Glutamatergic neuron (in vitro differentiated cells): ENCODE measurements at regions not wholly inside any gene's neighbourhood (a gene's known extent, or its start where the extent isn't known, plus 50 kb on each side); places are given as distances from the start of the nearest gene placed in this dataset.

ENCODE experiments used
- DNase-seq: peaks from one replicate; pipeline ENCODE4 v3.0.0; 2022
- H3K27ac Mint-ChIP-seq: one replicate; pipeline ENCODE4 v1.8.0; 2020; ENCODE audit warnings: mild to moderate bottlenecking, mixed read lengths, inconsistent platforms; ENCODE audit not compliant: unreplicated experiment
- H3K27me3 Mint-ChIP-seq: one replicate; pipeline ENCODE4 v1.8.0; 2020; ENCODE audit warnings: mild to moderate bottlenecking, moderate library complexity, mixed read lengths, inconsistent platforms; ENCODE audit not compliant: unreplicated experiment
- H3K36me3 Mint-ChIP-seq: one replicate; pipeline ENCODE4 v1.8.0; 2020; ENCODE audit warnings: mild to moderate bottlenecking, mixed read lengths, inconsistent platforms; ENCODE audit not compliant: unreplicated experiment
- H3K4me1 Mint-ChIP-seq: one replicate; pipeline ENCODE4 v1.8.0; 2020; ENCODE audit warnings: mild to moderate bottlenecking, low read depth, mixed read lengths, inconsistent platforms; ENCODE audit not compliant: unreplicated experiment
- H3K4me3 Mint-ChIP-seq: one replicate; pipeline ENCODE4 v1.8.0; 2020; ENCODE audit warnings: mild to moderate bottlenecking, mixed read lengths, inconsistent platforms; ENCODE audit not compliant: unreplicated experiment
- H3K9me3 Mint-ChIP-seq: one replicate; pipeline ENCODE4 v1.8.0; 2020; ENCODE audit warnings: mild to moderate bottlenecking, moderate library complexity, mixed read lengths, inconsistent platforms; ENCODE audit not compliant: unreplicated experiment
- CTCF ChIP-seq: fragments of 200-600 bp; sonication (generic); IDR thresholded peaks from one replicate; pipeline ENCODE4 v1.5.0; 2021; ENCODE audit not compliant: partially characterized antibody, unreplicated experiment

DNA sequence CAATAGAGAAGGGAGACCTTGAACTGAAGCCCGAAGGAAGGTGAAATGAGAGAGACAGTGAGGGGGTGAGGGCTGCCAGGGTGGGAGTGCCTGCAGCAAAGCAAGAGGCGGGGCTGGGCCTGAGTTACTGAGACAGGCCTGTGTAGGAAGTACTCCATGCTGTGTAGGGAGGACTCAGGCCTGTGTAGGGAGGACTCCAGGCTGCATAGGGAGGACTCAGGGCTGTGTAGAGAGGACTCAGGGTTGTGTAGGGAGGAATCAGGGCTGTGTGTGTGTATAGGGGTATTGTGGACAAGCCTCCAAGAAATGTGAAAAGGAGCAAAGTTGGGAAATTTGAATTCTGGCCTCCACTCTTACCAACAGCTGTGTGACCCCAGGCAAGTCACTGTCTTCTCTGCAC lies 133.8 kb upstream of the CACNA1E start:
- Mint-ChIP-seq H3K4me3 (no peak overlapping the region), H3K27ac (no peak overlapping the region), H3K4me1 (no peaks in the 10 kb centered on the region), H3K9me3 (no peaks in the 10 kb centered on the region), H3K36me3 (no peaks in the 10 kb centered on the region), H3K27me3 (peaks cover 6% of the 10 kb centered on the region)
- no peak for TF ChIP-seq CTCF
- no peak for DNase-seq

DNA sequence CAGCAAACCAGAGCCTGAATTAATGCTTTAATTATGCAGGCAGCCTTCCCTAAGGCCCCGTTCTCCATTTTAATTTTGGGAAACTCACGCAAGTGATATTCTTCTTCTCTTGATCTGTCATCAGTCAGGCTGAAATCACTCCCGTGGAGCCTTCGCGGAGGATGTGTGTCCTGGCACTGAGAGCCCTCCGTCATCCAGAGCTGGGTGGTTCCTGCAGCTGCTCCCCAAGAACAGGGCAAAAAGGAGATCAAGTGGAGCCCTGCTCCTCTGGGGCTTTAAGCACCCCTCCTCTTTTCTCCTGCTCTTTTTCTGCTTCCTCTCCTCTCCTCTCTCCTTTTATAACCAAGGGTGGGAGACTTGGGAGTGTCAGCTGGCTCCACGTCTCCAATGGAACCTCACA lies 133.2 kb upstream of the CACNA1E start:
- no peaks in the 10 kb centered on the region for H3K4me1 Mint-ChIP-seq
- H3K9me3 Mint-ChIP-seq: no peaks in the 10 kb centered on the region
- DNase-seq: no peak
- H3K27me3 Mint-ChIP-seq: peaks cover 6% of the 10 kb centered on the region
- H3K4me3 Mint-ChIP-seq: no peak overlapping the region
- no peak for TF ChIP-seq CTCF
- H3K27ac Mint-ChIP-seq: no peak overlapping the region
- H3K36me3 Mint-ChIP-seq: no peaks in the 10 kb centered on the region

DNA sequence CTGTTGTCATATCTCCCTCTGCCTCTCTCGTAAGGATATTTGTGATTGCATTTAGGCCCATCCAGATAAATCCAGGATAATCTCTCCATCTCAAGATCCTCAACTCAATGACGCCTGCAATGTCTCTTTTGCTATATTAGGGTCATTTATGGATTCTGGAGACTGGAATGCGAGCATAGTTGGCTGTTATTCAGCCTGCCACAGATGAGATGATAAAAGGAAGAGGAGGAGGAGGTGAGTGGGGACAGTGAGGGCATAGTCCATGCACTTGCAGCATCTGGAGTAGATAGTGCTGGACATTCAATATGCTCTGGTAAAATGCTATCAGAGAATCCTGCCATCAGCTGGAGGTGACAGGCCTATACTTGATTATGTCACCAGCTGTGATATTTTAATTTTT lies 131.6 kb upstream of the CACNA1E start:
- Mint-ChIP-seq H3K4me3 (no peak overlapping the region), H3K9me3 (no peaks in the 10 kb centered on the region), H3K27ac (no peak overlapping the region), H3K27me3 (peaks cover 6% of the 10 kb centered on the region), H3K36me3 (no peaks in the 10 kb centered on the region), H3K4me1 (no peaks in the 10 kb centered on the region)
- TF ChIP-seq CTCF: no peak
- no peak for DNase-seq

DNA sequence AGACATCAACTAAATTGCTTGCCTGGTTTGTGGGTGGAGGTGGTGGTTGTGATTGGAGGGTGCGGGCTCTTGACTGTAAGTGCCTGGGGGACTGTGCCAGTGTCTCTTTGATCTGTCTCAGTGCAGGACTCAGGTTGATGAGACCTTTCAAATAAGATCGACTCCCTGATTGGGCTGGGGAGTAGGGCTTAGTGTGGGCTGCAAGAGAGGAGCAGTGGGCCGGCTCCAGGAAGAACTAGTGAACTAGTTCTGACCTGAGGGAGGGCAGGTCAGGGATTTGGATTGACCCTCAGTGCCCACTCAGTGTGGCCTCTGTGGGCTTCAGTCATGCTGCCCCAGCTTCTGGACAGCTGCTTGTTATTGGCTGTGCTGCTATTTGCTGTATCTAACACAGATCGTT lies 130.6 kb upstream of the CACNA1E start:
- Mint-ChIP-seq H3K36me3 (no peaks in the 10 kb centered on the region), H3K4me3 (no peak overlapping the region), H3K4me1 (no peaks in the 10 kb centered on the region), H3K27ac (no peak overlapping the region), H3K9me3 (no peaks in the 10 kb centered on the region), H3K27me3 (peaks cover 6% of the 10 kb centered on the region)
- no peak for TF ChIP-seq CTCF
- DNase-seq: no peak

DNA sequence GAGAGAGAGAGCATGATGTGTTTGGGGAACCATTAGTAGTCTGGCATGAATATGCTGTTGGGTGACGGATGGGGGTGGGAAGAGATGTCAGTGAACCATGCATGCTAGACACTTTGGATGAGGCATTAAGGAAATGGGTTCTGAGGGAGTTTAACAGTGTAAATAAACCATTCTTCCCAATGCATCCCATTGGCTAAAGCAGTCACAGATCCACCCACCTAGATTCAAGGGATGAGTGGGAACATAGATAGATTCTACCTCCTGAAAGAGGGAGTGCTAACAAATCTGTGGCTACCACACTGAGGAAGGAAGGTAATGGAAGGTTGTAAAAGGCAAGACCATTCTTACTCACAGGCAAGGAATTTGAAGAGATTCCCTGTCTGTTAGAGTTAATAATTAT lies 129.8 kb upstream of the CACNA1E start:
- H3K9me3 Mint-ChIP-seq: no peaks in the 10 kb centered on the region
- no peaks in the 10 kb centered on the region for H3K4me1 Mint-ChIP-seq
- H3K27ac Mint-ChIP-seq: no peak overlapping the region
- no peaks in the 10 kb centered on the region for H3K36me3 Mint-ChIP-seq
- no peak for DNase-seq
- peaks cover 4% of the 10 kb centered on the region for H3K27me3 Mint-ChIP-seq
- H3K4me3 Mint-ChIP-seq: no peak overlapping the region
- no peak for TF ChIP-seq CTCF
